ENCODE measurements at regions not wholly inside any gene's neighbourhood (a gene's known extent, or its start where the extent isn't known, plus 50 kb on each side); places are given as distances from the start of the nearest gene placed in this dataset.

DNA sequence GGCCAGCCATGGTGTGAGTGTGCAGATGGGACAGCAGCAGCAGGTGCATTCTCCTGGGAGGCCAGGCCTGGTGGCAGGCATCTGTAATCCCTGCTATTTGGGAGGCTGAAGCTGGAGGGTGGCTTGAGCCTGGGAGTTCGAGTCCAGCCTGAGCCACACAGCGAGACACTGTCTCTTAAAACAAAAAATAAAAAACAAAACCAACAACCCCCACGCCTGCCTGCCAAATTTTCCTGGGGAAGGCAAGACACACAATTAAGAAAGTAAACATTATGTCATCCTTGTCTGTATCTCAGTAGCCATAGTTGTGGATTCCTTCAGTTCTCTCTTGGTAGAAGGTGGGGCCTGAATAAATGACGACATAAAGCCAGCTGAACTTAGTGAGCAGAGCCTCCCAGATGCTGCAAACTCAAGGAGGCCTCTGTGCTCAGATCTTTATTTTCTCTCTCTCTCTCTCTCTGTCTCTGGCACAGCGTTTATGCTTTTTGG, 57.6 kb upstream of the CD34 start:
- ATAC-seq: no peak
- TF ChIP-seq ARNTL (CRISPR knock-in tag; IDR thresholded peaks at IDR 0.05; ENCODE audit: borderline replicate concordance, low read depth) (no peak), ZNF565 (CRISPR knock-in tag; conservative IDR thresholded peaks at IDR 0.05; ENCODE audit: low read depth) (no peak), ZNF8 (CRISPR knock-in tag; IDR thresholded peaks at IDR 0.05) (no peak), ZNF70 (CRISPR knock-in tag; IDR thresholded peaks at IDR 0.05) (no peak), CSDC2 (CRISPR knock-in tag; IDR thresholded peaks at IDR 0.05) (no peak), GLIS3 (CRISPR knock-in tag; IDR thresholded peaks at IDR 0.05) (no peak), OSR1 (CRISPR knock-in tag; IDR thresholded peaks at IDR 0.05) (no peak), PPARA (CRISPR knock-in tag; IDR thresholded peaks at IDR 0.05; ENCODE audit: borderline replicate concordance) (no peak), ZC3H10 (CRISPR knock-in tag; IDR thresholded peaks at IDR 0.05) (no peak), ZFP30 (CRISPR knock-in tag; IDR thresholded peaks at IDR 0.05) (no peak)
- TF ChIP-seq, protein P1, sequence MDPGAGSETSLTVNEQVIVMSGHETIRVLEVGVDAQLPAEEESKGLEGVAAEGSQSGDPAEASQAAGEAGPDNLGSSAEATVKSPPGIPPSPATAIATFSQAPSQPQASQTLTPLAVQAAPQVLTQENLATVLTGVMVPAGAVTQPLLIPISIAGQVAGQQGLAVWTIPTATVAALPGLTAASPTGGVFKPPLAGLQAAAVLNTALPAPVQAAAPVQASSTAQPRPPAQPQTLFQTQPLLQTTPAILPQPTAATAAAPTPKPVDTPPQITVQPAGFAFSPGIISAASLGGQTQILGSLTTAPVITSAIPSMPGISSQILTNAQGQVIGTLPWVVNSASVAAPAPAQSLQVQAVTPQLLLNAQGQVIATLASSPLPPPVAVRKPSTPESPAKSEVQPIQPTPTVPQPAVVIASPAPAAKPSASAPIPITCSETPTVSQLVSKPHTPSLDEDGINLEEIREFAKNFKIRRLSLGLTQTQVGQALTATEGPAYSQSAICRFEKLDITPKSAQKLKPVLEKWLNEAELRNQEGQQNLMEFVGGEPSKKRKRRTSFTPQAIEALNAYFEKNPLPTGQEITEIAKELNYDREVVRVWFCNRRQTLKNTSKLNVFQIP (CRISPR knock-in tag; IDR thresholded peaks at IDR 0.05; ENCODE audit: borderline replicate concordance, low read depth): no peak
- TF ChIP-seq, protein P2, sequence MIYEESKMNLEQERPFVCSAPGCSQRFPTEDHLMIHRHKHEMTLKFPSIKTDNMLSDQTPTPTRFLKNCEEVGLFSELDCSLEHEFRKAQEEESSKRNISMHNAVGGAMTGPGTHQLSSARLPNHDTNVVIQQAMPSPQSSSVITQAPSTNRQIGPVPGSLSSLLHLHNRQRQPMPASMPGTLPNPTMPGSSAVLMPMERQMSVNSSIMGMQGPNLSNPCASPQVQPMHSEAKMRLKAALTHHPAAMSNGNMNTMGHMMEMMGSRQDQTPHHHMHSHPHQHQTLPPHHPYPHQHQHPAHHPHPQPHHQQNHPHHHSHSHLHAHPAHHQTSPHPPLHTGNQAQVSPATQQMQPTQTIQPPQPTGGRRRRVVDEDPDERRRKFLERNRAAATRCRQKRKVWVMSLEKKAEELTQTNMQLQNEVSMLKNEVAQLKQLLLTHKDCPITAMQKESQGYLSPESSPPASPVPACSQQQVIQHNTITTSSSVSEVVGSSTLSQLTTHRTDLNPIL (CRISPR knock-in tag; IDR thresholded peaks at IDR 0.05; ENCODE audit: low read depth): no peak
- TF ChIP-seq, protein P3, sequence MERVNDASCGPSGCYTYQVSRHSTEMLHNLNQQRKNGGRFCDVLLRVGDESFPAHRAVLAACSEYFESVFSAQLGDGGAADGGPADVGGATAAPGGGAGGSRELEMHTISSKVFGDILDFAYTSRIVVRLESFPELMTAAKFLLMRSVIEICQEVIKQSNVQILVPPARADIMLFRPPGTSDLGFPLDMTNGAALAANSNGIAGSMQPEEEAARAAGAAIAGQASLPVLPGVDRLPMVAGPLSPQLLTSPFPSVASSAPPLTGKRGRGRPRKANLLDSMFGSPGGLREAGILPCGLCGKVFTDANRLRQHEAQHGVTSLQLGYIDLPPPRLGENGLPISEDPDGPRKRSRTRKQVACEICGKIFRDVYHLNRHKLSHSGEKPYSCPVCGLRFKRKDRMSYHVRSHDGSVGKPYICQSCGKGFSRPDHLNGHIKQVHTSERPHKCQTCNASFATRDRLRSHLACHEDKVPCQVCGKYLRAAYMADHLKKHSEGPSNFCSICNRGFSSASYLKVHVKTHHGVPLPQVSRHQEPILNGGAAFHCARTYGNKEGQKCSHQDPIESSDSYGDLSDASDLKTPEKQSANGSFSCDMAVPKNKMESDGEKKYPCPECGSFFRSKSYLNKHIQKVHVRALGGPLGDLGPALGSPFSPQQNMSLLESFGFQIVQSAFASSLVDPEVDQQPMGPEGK (CRISPR knock-in tag; IDR thresholded peaks at IDR 0.05; ENCODE audit: borderline replicate concordance): no peak
- TF ChIP-seq, protein P4, sequence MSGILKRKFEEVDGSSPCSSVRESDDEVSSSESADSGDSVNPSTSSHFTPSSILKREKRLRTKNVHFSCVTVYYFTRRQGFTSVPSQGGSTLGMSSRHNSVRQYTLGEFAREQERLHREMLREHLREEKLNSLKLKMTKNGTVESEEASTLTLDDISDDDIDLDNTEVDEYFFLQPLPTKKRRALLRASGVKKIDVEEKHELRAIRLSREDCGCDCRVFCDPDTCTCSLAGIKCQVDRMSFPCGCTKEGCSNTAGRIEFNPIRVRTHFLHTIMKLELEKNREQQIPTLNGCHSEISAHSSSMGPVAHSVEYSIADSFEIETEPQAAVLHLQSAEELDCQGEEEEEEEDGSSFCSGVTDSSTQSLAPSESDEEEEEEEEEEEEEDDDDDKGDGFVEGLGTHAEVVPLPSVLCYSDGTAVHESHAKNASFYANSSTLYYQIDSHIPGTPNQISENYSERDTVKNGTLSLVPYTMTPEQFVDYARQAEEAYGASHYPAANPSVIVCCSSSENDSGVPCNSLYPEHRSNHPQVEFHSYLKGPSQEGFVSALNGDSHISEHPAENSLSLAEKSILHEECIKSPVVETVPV (CRISPR knock-in tag; IDR thresholded peaks at IDR 0.05): no peak

DNA sequence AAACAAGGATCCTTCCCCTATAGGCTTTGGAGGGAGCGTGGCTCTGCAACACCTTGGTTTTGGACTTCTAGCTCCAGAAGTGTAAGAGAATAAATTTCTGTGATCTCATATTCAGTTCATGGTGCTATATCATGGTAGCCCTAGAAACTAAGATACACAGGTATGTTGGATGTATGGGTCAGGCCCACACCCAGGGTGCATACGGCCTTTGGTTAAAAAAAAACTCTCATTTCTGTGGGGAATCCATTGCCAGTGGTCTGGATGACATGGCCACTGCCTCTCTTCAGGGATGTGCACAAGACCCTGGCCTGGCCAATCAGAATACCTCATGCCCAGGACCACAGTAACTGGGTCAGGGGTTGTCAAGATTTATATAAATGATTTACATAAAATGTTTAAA, 56.8 kb upstream of the CD34 start:
- TF ChIP-seq TCF4 (CRISPR knock-in tag; IDR thresholded peaks at IDR 0.05; ENCODE audit: borderline replicate concordance) (no peak), BACH2 (CRISPR knock-in tag; IDR thresholded peaks at IDR 0.05; ENCODE audit: borderline replicate concordance) (no peak), ESRRG (CRISPR knock-in tag; IDR thresholded peaks at IDR 0.05) (no peak), ZFP3 (CRISPR knock-in tag; IDR thresholded peaks at IDR 0.05) (no peak), CSDC2 (CRISPR knock-in tag; IDR thresholded peaks at IDR 0.05) (no peak), ZNF565 (CRISPR knock-in tag; conservative IDR thresholded peaks at IDR 0.05; ENCODE audit: low read depth) (no peak)
- TF ChIP-seq, protein P3 (CRISPR knock-in tag; IDR thresholded peaks at IDR 0.05; ENCODE audit: borderline replicate concordance): no peak
- no peak for ATAC-seq

DNA sequence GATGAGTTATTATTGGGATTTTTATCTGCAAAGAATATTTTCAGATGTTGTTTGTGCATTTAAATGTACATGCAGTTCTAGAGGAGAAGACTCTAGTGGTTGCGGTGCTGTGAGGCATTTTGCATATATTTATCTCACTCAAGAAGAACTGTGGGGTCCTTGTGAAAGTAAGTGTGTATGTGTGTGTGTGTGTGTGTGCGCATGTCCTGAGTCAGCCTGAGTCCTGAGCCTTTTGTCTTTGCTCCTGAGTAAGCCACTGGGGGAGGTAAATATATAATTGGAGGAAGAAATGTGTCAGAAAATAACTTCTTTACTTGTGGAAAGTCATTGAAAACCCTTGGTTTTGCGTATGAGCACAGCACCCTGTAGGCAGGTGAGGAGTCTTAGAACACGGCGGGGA, 55.6 kb upstream of the CD34 start:
- no peak for TF ChIP-seq ARNTL (CRISPR knock-in tag; IDR thresholded peaks at IDR 0.05; ENCODE audit: borderline replicate concordance, low read depth)
- no peak for TF ChIP-seq ZNF8 (CRISPR knock-in tag; IDR thresholded peaks at IDR 0.05)
- TF ChIP-seq RARB (CRISPR knock-in tag; IDR thresholded peaks at IDR 0.05): no peak
- TF ChIP-seq ZC3H10 (CRISPR knock-in tag; IDR thresholded peaks at IDR 0.05): no peak
- TF ChIP-seq ISL1 (CRISPR knock-in tag; IDR thresholded peaks at IDR 0.05): no peak
- no peak for TF ChIP-seq TOX (CRISPR knock-in tag; IDR thresholded peaks at IDR 0.05; ENCODE audit: borderline replicate concordance)
- TF ChIP-seq, protein P3 (CRISPR knock-in tag; IDR thresholded peaks at IDR 0.05; ENCODE audit: borderline replicate concordance): no peak
- TF ChIP-seq ZNF565 (CRISPR knock-in tag; conservative IDR thresholded peaks at IDR 0.05; ENCODE audit: low read depth): no peak
- TF ChIP-seq SNAI2 (CRISPR knock-in tag; IDR thresholded peaks at IDR 0.05): no peak
- TF ChIP-seq, protein P1 (CRISPR knock-in tag; IDR thresholded peaks at IDR 0.05; ENCODE audit: borderline replicate concordance, low read depth): no peak
- TF ChIP-seq ZNF70 (CRISPR knock-in tag; IDR thresholded peaks at IDR 0.05): no peak
- no peak for ATAC-seq

Data from SK-N-SH treated with all-trans-retinoic acid at 6 μM for 48 hours (cell line).